NT2/D1 (cell line): ENCODE measurements at regions not wholly inside any gene's neighbourhood (a gene's known extent, or its start where the extent isn't known, plus 50 kb on each side); places are given as distances from the start of the nearest gene placed in this dataset.

Experiments used
- YY1 ChIP-seq: IDR thresholded peaks from 2 replicates; pipeline ENCODE4 v1.6.1; 2011; ENCODE audit not compliant: insufficient read length, insufficient read depth
- ZNF274 ChIP-seq: IDR thresholded peaks from 2 replicates; pipeline ENCODE4 v1.6.1; 2011; ENCODE audit warnings: mild to moderate bottlenecking, low read depth, low read length

DNA sequence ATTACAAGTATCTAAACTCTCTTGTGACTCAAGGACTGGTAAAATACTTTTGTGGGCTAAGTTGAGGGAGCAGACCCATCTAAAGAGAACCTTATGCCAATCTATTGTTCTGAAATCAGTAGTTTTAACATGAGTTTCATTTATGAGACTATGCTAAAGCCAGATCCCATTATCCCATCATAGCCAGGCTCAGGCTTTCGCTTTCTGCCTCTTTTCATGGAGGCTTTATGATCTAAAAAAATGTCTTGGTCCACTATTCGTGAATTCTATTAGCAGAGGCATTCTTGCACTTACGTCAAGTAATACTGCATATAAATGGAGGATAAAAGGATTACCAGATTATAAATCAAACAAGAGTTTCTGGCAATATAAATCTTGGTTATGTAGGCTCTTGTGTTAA is 1636.9 kb upstream of the ACVR2A start:
- no peak for TF ChIP-seq ZNF274
- TF ChIP-seq YY1, result no peak
